ENCODE measurements at regions not wholly inside any gene's neighbourhood (a gene's known extent, or its start where the extent isn't known, plus 50 kb on each side); places are given as distances from the start of the nearest gene placed in this dataset.

- H3K79me2 ChIP-seq (ENCODE audit: insufficient read depth, low read length), result no peaks in the 10 kb centered on the region
- no peak overlapping the region for H2AFZ ChIP-seq (ENCODE audit: low read length)
- H3K27ac Mint-ChIP-seq, result peak overlapping the region in 2 of 3 experiments; percentile 18 to 55; a peak in 1 of 7 replicates
- H2AK5ac ChIP-seq (ENCODE audit: insufficient read length, low read length), result no peak overlapping the region
- no peak overlapping the region for H2BK5ac ChIP-seq (ENCODE audit: insufficient read length, low read length)
- H4K5ac ChIP-seq (ENCODE audit: insufficient read length, low read depth, low read length), result no peak overlapping the region
- H2BK120ac ChIP-seq (ENCODE audit: low read depth, low read length, poor library complexity, severe bottlenecking), result no peak overlapping the region
- H3K36me3 Mint-ChIP-seq (ENCODE audit: insufficient read depth in 1 of 3, low read depth in 3 of 3), result no peaks in the 10 kb centered on the region
- DNase-seq, result no peak
- no peak overlapping the region for H3K9ac ChIP-seq (ENCODE audit: extremely low read depth, insufficient read length, low read length)
- no peak for TF ChIP-seq CTCF (conservative IDR thresholded peaks at IDR 0.05)
- no peak overlapping the region for H3K18ac ChIP-seq (ENCODE audit: insufficient read length, low read depth, low read length)
- H3K9me3 Mint-ChIP-seq, result no peaks in the 10 kb centered on the region
- H3K4me2 ChIP-seq (ENCODE audit: insufficient read depth, insufficient read length, low read length), result no peak overlapping the region
- no peak overlapping the region for H3K14ac ChIP-seq (ENCODE audit: insufficient read depth, low read length)
- no peak overlapping the region for H3K4ac ChIP-seq (ENCODE audit: low read depth, low read length)
- no peaks in the 10 kb centered on the region for H3K27me3 ChIP-seq (ENCODE audit: insufficient read depth, low read length)
- no peak overlapping the region for H3K4me3 Mint-ChIP-seq
- no peaks in the 10 kb centered on the region for H3K9me3 ChIP-seq (ENCODE audit: control insufficient read depth, low read depth, low read length)
- no peaks in the 10 kb centered on the region for H4K20me1 ChIP-seq (ENCODE audit: control insufficient read depth, insufficient read depth, insufficient read length)
- peaks cover 27 to 38% of the 10 kb centered on the region in 2 experiments for H3K4me1 Mint-ChIP-seq
- no peak overlapping the region for H4K8ac ChIP-seq (replicated peaks; ENCODE audit: insufficient read length, low read depth, low read length)
- no peak overlapping the region for H3K56ac ChIP-seq (ENCODE audit: insufficient read length, low read depth, low read length)
- WGBS (ENCODE audit: extremely low coverage, insufficient read length, low lambda C conversion rate), result no CpG with 5 or more reads among the region's 7 CpGs
- no peak overlapping the region for H2BK15ac ChIP-seq (ENCODE audit: low read depth, low read length)
- peaks cover 3% of the 10 kb centered on the region for H3K4me1 ChIP-seq (ENCODE audit: insufficient read depth, low read length)
- H3K27ac ChIP-seq (ENCODE audit: insufficient read length, low read depth, low read length), result no peak overlapping the region
- H3K27me3 Mint-ChIP-seq (ENCODE audit: low read depth), result no peaks in the 10 kb centered on the region
- no peak overlapping the region for H4K91ac ChIP-seq (ENCODE audit: insufficient read length, low read depth, low read length)
- no peak overlapping the region for H3K23ac ChIP-seq (ENCODE audit: insufficient read length, low read depth, low read length)
- H3K79me1 ChIP-seq (ENCODE audit: insufficient read depth, low read depth, low read length, poor library complexity, severe bottlenecking), result no peaks in the 10 kb centered on the region
- no peak overlapping the region for H2BK12ac ChIP-seq (ENCODE audit: insufficient read length, low read depth, low read length)
- no peaks in the 10 kb centered on the region for H3K23me2 ChIP-seq (ENCODE audit: insufficient read length, low read depth, low read length, poor library complexity, severe bottlenecking)
- no peak overlapping the region for H3T11ph ChIP-seq (ENCODE audit: low read length)
- H2BK20ac ChIP-seq (ENCODE audit: low read depth, low read length, poor library complexity, severe bottlenecking), result no peak overlapping the region
Measured at GRCh38 chr2:226427538-226428307, 371.9 kb downstream of the IRS1 start.

Data from H9 (cell line).